ENCODE measurements at regions not wholly inside any gene's neighbourhood (a gene's known extent, or its start where the extent isn't known, plus 50 kb on each side); places are given as distances from the start of the nearest gene placed in this dataset.

GRCh38 chr3:76917436-76917835 lies 122.5 kb upstream of the ROBO2 start:
- no peak for TF ChIP-seq SIN3A (IDR thresholded peaks at IDR 0.05; ENCODE audit: borderline replicate concordance, low read depth, low read length)
- TF ChIP-seq, protein P1, sequence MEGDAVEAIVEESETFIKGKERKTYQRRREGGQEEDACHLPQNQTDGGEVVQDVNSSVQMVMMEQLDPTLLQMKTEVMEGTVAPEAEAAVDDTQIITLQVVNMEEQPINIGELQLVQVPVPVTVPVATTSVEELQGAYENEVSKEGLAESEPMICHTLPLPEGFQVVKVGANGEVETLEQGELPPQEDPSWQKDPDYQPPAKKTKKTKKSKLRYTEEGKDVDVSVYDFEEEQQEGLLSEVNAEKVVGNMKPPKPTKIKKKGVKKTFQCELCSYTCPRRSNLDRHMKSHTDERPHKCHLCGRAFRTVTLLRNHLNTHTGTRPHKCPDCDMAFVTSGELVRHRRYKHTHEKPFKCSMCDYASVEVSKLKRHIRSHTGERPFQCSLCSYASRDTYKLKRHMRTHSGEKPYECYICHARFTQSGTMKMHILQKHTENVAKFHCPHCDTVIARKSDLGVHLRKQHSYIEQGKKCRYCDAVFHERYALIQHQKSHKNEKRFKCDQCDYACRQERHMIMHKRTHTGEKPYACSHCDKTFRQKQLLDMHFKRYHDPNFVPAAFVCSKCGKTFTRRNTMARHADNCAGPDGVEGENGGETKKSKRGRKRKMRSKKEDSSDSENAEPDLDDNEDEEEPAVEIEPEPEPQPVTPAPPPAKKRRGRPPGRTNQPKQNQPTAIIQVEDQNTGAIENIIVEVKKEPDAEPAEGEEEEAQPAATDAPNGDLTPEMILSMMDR (IDR thresholded peaks at IDR 0.05) = no peak
